HepG2 (cell line): ENCODE measurements at regions not wholly inside any gene's neighbourhood (a gene's known extent, or its start where the extent isn't known, plus 50 kb on each side); places are given as distances from the start of the nearest gene placed in this dataset.

ENCODE experiments used
- ATAC-seq: fragments of 200-7000 bp; cut with Tn5 transposase; 3 replicates; pipeline ENCODE4 v1.9.1; 2020; ENCODE audit warnings: mild to moderate bottlenecking, moderate library complexity
- BruUV-seq: library from RNA; stranded (reverse); fragments of 400-500 nt; replicated peaks from 2 replicates; lab custom pipeline; 2021; lab: Mats Ljungman, UMichigan
- CTCF ChIA-PET: fragments of 300-600 bp; formaldehyde crosslinking; extraction: SDS; loops from one replicate; lab custom pipeline; 2021; ENCODE audit warnings: low total read pairs, inconsistent platforms, low intra/inter-chr PET ratio; lab: Yijun Ruan, JAX
- POLR2A ChIA-PET: fragments of 350-600 bp; sonication (Branson Sonifier 250); formaldehyde crosslinking; loops from one replicate; lab custom pipeline; 2020; ENCODE audit warnings: antibody characterized with exemption, inconsistent platforms; lab: Yijun Ruan, JAX
- DNase-seq: peaks from one replicate; pipeline ENCODE4 v3.0.0-alpha.2; 2015; ENCODE audit warnings: low spot score
- FAIRE-seq: peaks from 3 replicates; lab custom pipeline; 2011; peaks lifted over from hg19 to GRCh38; lab: Jason Lieb, UNC
- H2AFZ ChIP-seq: one replicate; pipeline ENCODE4 v1.6.1; 2011; ENCODE audit warnings: low read length, inconsistent platforms
- H3K27ac ChIP-seq: fragments of 300-600 bp; 3 replicates; pipeline ENCODE4 v1.8.0; 2011; ENCODE audit warnings: mixed run types, mild to moderate bottlenecking, mixed read lengths, low read length, inconsistent platforms; ENCODE audit not compliant: insufficient read depth; ENCODE audit errors: extremely low read length
- H3K27me3 ChIP-seq, 2 experiments: fragments of 200-600 bp in 1 of 2; 2 replicates in 1 of 2; 3 replicates in 1 of 2; pipeline versions ENCODE4 v1.6.0 to v1.8.0; 2011; ENCODE audit warnings: low read length in 2 of 2, mild to moderate bottlenecking in 2 of 2, moderate library complexity in 2 of 2, inconsistent platforms in 1 of 2; ENCODE audit not compliant: insufficient read depth in 2 of 2, control insufficient read depth in 1 of 2
- H3K36me3 ChIP-seq, 2 experiments: fragments of 200-600 bp in 1 of 2; replicated peaks in 1 of 2; 2 replicates in 1 of 2; 3 replicates in 1 of 2; pipeline versions ENCODE4 v1.5.1 to v1.8.0; 2011; ENCODE audit warnings: low read length in 2 of 2, inconsistent platforms in 1 of 2; ENCODE audit not compliant: insufficient read depth in 2 of 2, control insufficient read depth in 1 of 2
- H3K4me1 ChIP-seq: 2 replicates; pipeline ENCODE4 v1.5.1; 2012; ENCODE audit warnings: low read length, inconsistent platforms; ENCODE audit not compliant: insufficient read depth
- H3K4me2 ChIP-seq: 2 replicates; pipeline ENCODE4 v1.6.0; 2011; ENCODE audit warnings: low read depth, low read length, inconsistent platforms
- H3K4me3 ChIP-seq, 3 experiments: fragments of 200-600 bp in 1 of 3; sonication (generic), shearing (Covaris generic) in 1 of 3; replicated peaks in 1 of 3; 2 replicates each; pipeline ENCODE4 v1.5.1; 2011 to 2016; ENCODE audit warnings: low read length in 3 of 3, inconsistent platforms in 2 of 3, low read depth in 2 of 3, mild to moderate bottlenecking in 2 of 3, control low read depth in 1 of 3, mixed read lengths in 1 of 3; ENCODE audit not compliant: insufficient read depth in 1 of 3
- H3K79me2 ChIP-seq: one replicate; pipeline ENCODE4 v1.6.1; 2011; ENCODE audit warnings: low read length, inconsistent platforms; ENCODE audit not compliant: insufficient read depth
- H3K9ac ChIP-seq: 2 replicates; pipeline ENCODE4 v1.6.0; 2011; ENCODE audit warnings: mild to moderate bottlenecking, low read depth, low read length, inconsistent platforms; ENCODE audit not compliant: insufficient read depth
- H3K9me3 ChIP-seq: 2 replicates; pipeline ENCODE4 v1.5.1; 2012; ENCODE audit warnings: mild to moderate bottlenecking, low read length
- H4K20me1 ChIP-seq: 2 replicates; pipeline ENCODE4 v1.6.0; 2011; ENCODE audit warnings: inconsistent platforms, mild to moderate bottlenecking, low read length, moderate library complexity; ENCODE audit not compliant: insufficient read depth
- ETV6 ChIP-seq: sonication (generic); formaldehyde crosslinking; conservative IDR thresholded peaks from 2 replicates; pipeline ENCODE4 v1.4.0; 2020; ENCODE audit warnings: missing genetic modification reagents
- HES4 ChIP-seq: sonication (generic); formaldehyde crosslinking; IDR thresholded peaks from 2 replicates; pipeline ENCODE4 v1.9.0; 2021; ENCODE audit warnings: mild to moderate bottlenecking, missing genetic modification reagents, borderline replicate concordance
- MED8 ChIP-seq: sonication (generic); formaldehyde crosslinking; IDR thresholded peaks from 2 replicates; pipeline ENCODE4 v1.8.1; 2023; ENCODE audit warnings: mild to moderate bottlenecking, missing genetic modification reagents; ENCODE audit not compliant: insufficient replicate concordance
- MEIS1 ChIP-seq: sonication (generic); formaldehyde crosslinking; IDR thresholded peaks from 2 replicates; pipeline ENCODE4 v1.9.0; 2021; ENCODE audit warnings: mild to moderate bottlenecking, missing genetic modification reagents, moderate library complexity, borderline replicate concordance
- NFRKB ChIP-seq: fragments of 450-650 bp; IDR thresholded peaks from 2 replicates; pipeline ENCODE4 v1.6.1; 2017
- RORA ChIP-seq: sonication (generic); formaldehyde crosslinking; IDR thresholded peaks from 2 replicates; pipeline ENCODE4 v1.5.0; 2020; ENCODE audit warnings: mild to moderate bottlenecking, missing genetic modification reagents, moderate library complexity
- SNAI1 ChIP-seq: sonication (generic); formaldehyde crosslinking; IDR thresholded peaks from 2 replicates; pipeline ENCODE4 v1.5.0; 2020; ENCODE audit warnings: mild to moderate bottlenecking, missing genetic modification reagents, borderline replicate concordance
- XBP1 ChIP-seq: sonication (generic); formaldehyde crosslinking; IDR thresholded peaks from 2 replicates; pipeline ENCODE4 v1.5.0; 2020; ENCODE audit warnings: missing genetic modification reagents
- ZMAT3 ChIP-seq: sonication (generic); formaldehyde crosslinking; conservative IDR thresholded peaks from 2 replicates; pipeline ENCODE4 v1.7.0; 2021; ENCODE audit warnings: missing genetic modification reagents
- ZNF274 ChIP-seq: sonication (generic); formaldehyde crosslinking; IDR thresholded peaks from 2 replicates; pipeline ENCODE4 v1.5.1; 2020; ENCODE audit warnings: mild to moderate bottlenecking, missing genetic modification reagents
- ZNF331 ChIP-seq: sonication (generic); formaldehyde crosslinking; IDR thresholded peaks from 2 replicates; pipeline ENCODE4 v1.4.0; 2020; ENCODE audit warnings: missing genetic modification reagents
- ZNF484 ChIP-seq: sonication (generic); formaldehyde crosslinking; IDR thresholded peaks from 2 replicates; pipeline ENCODE4 v1.5.1; 2020; ENCODE audit warnings: mild to moderate bottlenecking, low read depth, missing genetic modification reagents, borderline replicate concordance
- ZNF605 ChIP-seq: sonication (generic); formaldehyde crosslinking; IDR thresholded peaks from 2 replicates; pipeline ENCODE4 v1.8.0; 2022; ENCODE audit warnings: mild to moderate bottlenecking, missing genetic modification reagents
- ZNF660 ChIP-seq: sonication (generic); formaldehyde crosslinking; IDR thresholded peaks from 2 replicates; pipeline ENCODE4 v1.5.1; 2020; ENCODE audit warnings: mild to moderate bottlenecking, low read depth, missing genetic modification reagents, borderline replicate concordance
- WGBS: methylation state at CpG from one replicate; pipeline ENCODE4 v1.1.6; 2017; ENCODE audit warnings: low lambda C conversion rate; 5-methylcytosine and 5-hydroxymethylcytosine counted together
- in situ Hi-C: cut with HindIII; loops from 2 replicates; pipeline ENCODE4 v1.10.0; 2017; ENCODE audit warnings: low pct_unique_long_range_greater_than_20kb; ENCODE audit not compliant: extremely low pct_ligation_motif_present
- intact Hi-C: fragments of 100-400 bp; cut with micrococcal nuclease; formaldehyde crosslinking; loops from one replicate; pipeline ENCODE4 v1.10.0; 2022; ENCODE audit not compliant: unreplicated experiment
- TF ChIP-seq, protein P1 (sequence below): sonication (generic); formaldehyde crosslinking; IDR thresholded peaks from 2 replicates; pipeline ENCODE4 v1.5.0; 2020; ENCODE audit warnings: missing genetic modification reagents
- TF ChIP-seq, protein P2 (sequence below): IDR thresholded peaks from 2 replicates; pipeline ENCODE4 v1.6.1; 2016; ENCODE audit warnings: control low read depth

DNA sequence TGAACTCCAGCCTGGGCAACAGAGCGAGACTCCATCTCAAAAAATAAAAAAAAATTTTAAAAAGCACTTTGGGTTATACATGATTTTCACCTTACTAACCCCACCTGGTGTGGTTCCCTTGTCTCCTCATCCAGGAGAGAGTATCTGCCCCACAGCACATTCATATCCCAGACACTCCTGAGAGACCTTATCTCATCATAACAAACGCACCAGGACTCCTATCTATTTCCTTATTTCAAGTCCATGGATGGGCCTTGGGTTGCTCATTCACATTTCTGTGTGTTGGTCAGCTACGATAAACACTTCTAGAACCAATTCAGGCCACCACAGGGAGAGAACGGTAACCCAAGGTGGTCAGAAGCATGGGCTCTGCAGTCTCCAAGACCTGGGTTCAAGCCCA lies 88.6 kb upstream of the SPATA12 start:
- intact Hi-C loops (no loop called here), in situ Hi-C loops (no loop called here)
- H3K36me3 ChIP-seq, result no peaks in the 10 kb centered on the region
- BruUV-seq, result no TSS peak
- ATAC-seq, result no peak
- H3K27ac ChIP-seq, result no peak overlapping the region
- TF ChIP-seq, protein P1, sequence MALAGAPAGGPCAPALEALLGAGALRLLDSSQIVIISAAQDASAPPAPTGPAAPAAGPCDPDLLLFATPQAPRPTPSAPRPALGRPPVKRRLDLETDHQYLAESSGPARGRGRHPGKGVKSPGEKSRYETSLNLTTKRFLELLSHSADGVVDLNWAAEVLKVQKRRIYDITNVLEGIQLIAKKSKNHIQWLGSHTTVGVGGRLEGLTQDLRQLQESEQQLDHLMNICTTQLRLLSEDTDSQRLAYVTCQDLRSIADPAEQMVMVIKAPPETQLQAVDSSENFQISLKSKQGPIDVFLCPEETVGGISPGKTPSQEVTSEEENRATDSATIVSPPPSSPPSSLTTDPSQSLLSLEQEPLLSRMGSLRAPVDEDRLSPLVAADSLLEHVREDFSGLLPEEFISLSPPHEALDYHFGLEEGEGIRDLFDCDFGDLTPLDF (CRISPR knock-in tag), result no peak
- no peak for TF ChIP-seq ZNF660
- TF ChIP-seq NFRKB, result no peak
- no peak for TF ChIP-seq SNAI1 (CRISPR knock-in tag)
- no peak for TF ChIP-seq ZNF484
- TF ChIP-seq MEIS1, result no peak
- CTCF ChIA-PET, result no interaction called here
- FAIRE-seq, result no peak
- H3K9me3 ChIP-seq, result no peaks in the 10 kb centered on the region
- no peak overlapping the region for H3K4me3 ChIP-seq
- H3K9ac ChIP-seq, result no peak overlapping the region
- H3K4me2 ChIP-seq, result no peak overlapping the region
- no peaks in the 10 kb centered on the region for H4K20me1 ChIP-seq
- POLR2A ChIA-PET, result no interaction called here
- WGBS, result 94% methylated on average over 4 of the region's 4 CpGs
- H3K27me3 ChIP-seq, result no peaks in the 10 kb centered on the region
- H2AFZ ChIP-seq, result no peak overlapping the region
- no peak for DNase-seq
- H3K79me2 ChIP-seq, result no peaks in the 10 kb centered on the region
- no peaks in the 10 kb centered on the region for H3K4me1 ChIP-seq

DNA sequence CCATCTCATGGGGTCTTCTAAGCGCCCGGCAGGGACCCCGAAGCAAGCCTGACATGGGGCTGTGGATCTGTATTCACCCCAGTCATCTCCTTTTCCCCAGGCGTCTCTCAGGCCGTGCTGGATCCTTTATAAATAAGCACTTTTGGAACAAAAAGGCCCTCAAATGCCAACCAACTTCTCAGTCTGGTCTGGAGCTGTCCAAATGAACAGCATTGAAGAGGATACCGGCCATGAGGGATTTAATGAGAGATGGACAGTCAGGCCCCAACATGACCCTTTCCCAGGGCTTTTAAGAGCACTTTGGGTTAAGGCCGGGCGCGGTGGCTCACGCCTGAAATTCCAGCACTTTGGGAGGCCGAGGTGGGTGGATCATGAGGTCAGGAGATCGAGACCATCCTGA lies 89.2 kb upstream of the SPATA12 start:
- no peaks in the 10 kb centered on the region for H3K79me2 ChIP-seq
- CTCF ChIA-PET, result no interaction called here

More for the DNA sequence above, 89.2 kb upstream of the SPATA12 start:
- POLR2A ChIA-PET, result no interaction called here
- no peak overlapping the region for H3K27ac ChIP-seq
- FAIRE-seq (no peak), ATAC-seq (no peak), DNase-seq (no peak)
- intact Hi-C loops, result no loop called here
- H3K4me2 ChIP-seq, result no peak overlapping the region
- no TSS peak for BruUV-seq
- H3K9ac ChIP-seq, result no peak overlapping the region
- no peaks in the 10 kb centered on the region for H4K20me1 ChIP-seq
- H2AFZ ChIP-seq, result no peak overlapping the region
- no peak overlapping the region for H3K4me3 ChIP-seq
- WGBS, result 97% methylated on average over 12 of the region's 12 CpGs
- in situ Hi-C loops, result no loop called here
- H3K36me3 ChIP-seq, result no peaks in the 10 kb centered on the region
- no peaks in the 10 kb centered on the region for H3K27me3 ChIP-seq
- no peaks in the 10 kb centered on the region for H3K4me1 ChIP-seq
- H3K9me3 ChIP-seq, result no peaks in the 10 kb centered on the region
- TF ChIP-seq ZNF274 (CRISPR knock-in tag) (no peak), RORA (CRISPR knock-in tag) (no peak), HES4 (no peak), ZNF605 (CRISPR knock-in tag) (no peak), ZMAT3 (CRISPR knock-in tag) (no peak), ZNF331 (CRISPR knock-in tag) (no peak), XBP1 (CRISPR knock-in tag) (no peak), MED8 (no peak), ETV6 (CRISPR knock-in tag) (no peak)
- TF ChIP-seq, protein P2, sequence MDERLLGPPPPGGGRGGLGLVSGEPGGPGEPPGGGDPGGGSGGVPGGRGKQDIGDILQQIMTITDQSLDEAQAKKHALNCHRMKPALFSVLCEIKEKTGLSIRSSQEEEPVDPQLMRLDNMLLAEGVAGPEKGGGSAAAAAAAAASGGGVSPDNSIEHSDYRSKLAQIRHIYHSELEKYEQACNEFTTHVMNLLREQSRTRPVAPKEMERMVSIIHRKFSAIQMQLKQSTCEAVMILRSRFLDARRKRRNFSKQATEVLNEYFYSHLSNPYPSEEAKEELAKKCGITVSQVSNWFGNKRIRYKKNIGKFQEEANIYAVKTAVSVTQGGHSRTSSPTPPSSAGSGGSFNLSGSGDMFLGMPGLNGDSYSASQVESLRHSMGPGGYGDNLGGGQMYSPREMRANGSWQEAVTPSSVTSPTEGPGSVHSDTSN (CRISPR knock-in tag), result no peak
